ENCODE measurements at regions not wholly inside any gene's neighbourhood (a gene's known extent, or its start where the extent isn't known, plus 50 kb on each side); places are given as distances from the start of the nearest gene placed in this dataset.
"Not testable (repeated sequence)": the region's sequence is repeated elsewhere in the genome, so short reads cannot be mapped to it uniquely, and the experiment has no call there.

DNA sequence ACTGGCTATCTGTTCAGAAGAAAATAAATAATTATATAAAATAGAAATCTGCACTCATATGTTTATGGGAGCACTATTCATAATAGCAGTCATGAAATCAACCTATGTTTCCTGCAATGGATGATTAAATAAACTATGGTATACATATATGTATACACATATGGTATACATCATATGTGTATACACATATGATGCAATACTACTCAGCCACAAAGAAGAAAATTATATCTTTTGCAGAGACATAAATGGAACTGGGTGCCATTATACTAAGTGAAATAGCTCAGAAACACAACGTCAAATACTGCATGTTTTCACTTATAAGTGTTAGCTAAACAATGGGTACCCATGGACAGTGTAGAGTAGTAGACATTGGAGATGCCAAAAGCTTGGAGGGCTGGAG lies 381.2 kb upstream of the LRFN5 start:
- TF ChIP-seq POLR2AphosphoS5 (IDR thresholded peaks at IDR 0.05; ENCODE audit: low read depth, low read length) (no peak), SIN3A (IDR thresholded peaks at IDR 0.05; ENCODE audit: borderline replicate concordance, insufficient read depth, low read depth, low read length) (no peak), TCF7L2 (IDR thresholded peaks at IDR 0.05; ENCODE audit: low read depth, low read length) (no peak)
- TF ChIP-seq, protein P1, sequence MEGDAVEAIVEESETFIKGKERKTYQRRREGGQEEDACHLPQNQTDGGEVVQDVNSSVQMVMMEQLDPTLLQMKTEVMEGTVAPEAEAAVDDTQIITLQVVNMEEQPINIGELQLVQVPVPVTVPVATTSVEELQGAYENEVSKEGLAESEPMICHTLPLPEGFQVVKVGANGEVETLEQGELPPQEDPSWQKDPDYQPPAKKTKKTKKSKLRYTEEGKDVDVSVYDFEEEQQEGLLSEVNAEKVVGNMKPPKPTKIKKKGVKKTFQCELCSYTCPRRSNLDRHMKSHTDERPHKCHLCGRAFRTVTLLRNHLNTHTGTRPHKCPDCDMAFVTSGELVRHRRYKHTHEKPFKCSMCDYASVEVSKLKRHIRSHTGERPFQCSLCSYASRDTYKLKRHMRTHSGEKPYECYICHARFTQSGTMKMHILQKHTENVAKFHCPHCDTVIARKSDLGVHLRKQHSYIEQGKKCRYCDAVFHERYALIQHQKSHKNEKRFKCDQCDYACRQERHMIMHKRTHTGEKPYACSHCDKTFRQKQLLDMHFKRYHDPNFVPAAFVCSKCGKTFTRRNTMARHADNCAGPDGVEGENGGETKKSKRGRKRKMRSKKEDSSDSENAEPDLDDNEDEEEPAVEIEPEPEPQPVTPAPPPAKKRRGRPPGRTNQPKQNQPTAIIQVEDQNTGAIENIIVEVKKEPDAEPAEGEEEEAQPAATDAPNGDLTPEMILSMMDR (IDR thresholded peaks at IDR 0.05) = no peak
- TF ChIP-seq, protein P2, sequence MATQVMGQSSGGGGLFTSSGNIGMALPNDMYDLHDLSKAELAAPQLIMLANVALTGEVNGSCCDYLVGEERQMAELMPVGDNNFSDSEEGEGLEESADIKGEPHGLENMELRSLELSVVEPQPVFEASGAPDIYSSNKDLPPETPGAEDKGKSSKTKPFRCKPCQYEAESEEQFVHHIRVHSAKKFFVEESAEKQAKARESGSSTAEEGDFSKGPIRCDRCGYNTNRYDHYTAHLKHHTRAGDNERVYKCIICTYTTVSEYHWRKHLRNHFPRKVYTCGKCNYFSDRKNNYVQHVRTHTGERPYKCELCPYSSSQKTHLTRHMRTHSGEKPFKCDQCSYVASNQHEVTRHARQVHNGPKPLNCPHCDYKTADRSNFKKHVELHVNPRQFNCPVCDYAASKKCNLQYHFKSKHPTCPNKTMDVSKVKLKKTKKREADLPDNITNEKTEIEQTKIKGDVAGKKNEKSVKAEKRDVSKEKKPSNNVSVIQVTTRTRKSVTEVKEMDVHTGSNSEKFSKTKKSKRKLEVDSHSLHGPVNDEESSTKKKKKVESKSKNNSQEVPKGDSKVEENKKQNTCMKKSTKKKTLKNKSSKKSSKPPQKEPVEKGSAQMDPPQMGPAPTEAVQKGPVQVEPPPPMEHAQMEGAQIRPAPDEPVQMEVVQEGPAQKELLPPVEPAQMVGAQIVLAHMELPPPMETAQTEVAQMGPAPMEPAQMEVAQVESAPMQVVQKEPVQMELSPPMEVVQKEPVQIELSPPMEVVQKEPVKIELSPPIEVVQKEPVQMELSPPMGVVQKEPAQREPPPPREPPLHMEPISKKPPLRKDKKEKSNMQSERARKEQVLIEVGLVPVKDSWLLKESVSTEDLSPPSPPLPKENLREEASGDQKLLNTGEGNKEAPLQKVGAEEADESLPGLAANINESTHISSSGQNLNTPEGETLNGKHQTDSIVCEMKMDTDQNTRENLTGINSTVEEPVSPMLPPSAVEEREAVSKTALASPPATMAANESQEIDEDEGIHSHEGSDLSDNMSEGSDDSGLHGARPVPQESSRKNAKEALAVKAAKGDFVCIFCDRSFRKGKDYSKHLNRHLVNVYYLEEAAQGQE (IDR thresholded peaks at IDR 0.05; ENCODE audit: insufficient read depth in 1 of 2, low read depth in 2 of 2, low read length in 1 of 2) = no peak
- no peaks in the 10 kb centered on the region for H3K4me1 ChIP-seq (ENCODE audit: control insufficient read depth, insufficient read depth, low read length)
- ATAC-seq = no peak
- no peak overlapping the region for H3K4me3 ChIP-seq (ENCODE audit: low read depth in 2 of 2, low read length in 2 of 2)
- ChIA-PET POLR2A (no interaction called here), CTCF (no interaction called here)
- no peaks in the 10 kb centered on the region for H3K27me3 ChIP-seq (ENCODE audit: control insufficient read depth, insufficient read depth, low read length)
- no peaks in the 10 kb centered on the region for H3K9me3 ChIP-seq (ENCODE audit: control insufficient read depth, insufficient read depth, low read depth, low read length)
- no peaks in the 10 kb centered on the region for H3K36me3 ChIP-seq (ENCODE audit: control insufficient read depth, insufficient read depth, low read length)
- DNase-seq (ENCODE audit: low read depth, low spot score) = no peak
- no peak overlapping the region for H3K27ac ChIP-seq (ENCODE audit: low read length)
- intact Hi-C loops (cut with micrococcal nuclease; ENCODE audit: unreplicated experiment) = no loop called here
- BruUV-seq (replicated peaks) = no TSS peak
- in situ Hi-C loops (cut with HindIII; ENCODE audit: low pct_unique_long_range_greater_than_20kb, low sequenced_read_pairs) = no loop called here

DNA sequence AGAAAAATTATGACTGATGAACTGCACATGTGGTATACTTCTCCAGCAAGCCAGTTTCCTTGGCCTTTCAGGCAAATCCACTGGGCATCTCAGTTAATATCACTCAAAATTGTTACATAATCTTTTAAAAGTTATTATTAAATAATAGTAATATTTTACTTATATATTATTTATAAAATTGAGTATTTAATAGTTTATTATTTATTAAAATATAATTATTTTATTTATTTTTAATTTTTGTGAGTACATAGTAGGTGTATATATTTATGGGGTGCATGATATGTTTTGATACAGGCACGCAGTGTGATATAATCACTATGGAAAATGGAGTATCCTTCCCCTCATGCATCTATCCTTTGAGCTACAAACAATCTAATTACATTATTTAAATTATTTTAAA lies 384.1 kb upstream of the LRFN5 start:
- intact Hi-C loops (cut with micrococcal nuclease; ENCODE audit: unreplicated experiment) = no loop called here
- ATAC-seq = no peak
- Histone ChIP-seq H3K4me3 (ENCODE audit: low read depth in 2 of 2, low read length in 2 of 2) (no peak overlapping the region), H3K9me3 (ENCODE audit: control insufficient read depth, insufficient read depth, low read depth, low read length) (no peaks in the 10 kb centered on the region), H3K27me3 (ENCODE audit: control insufficient read depth, insufficient read depth, low read length) (no peaks in the 10 kb centered on the region), H3K4me1 (ENCODE audit: control insufficient read depth, insufficient read depth, low read length) (no peaks in the 10 kb centered on the region), H3K27ac (ENCODE audit: low read length) (no peak overlapping the region), H3K36me3 (ENCODE audit: control insufficient read depth, insufficient read depth, low read length) (no peaks in the 10 kb centered on the region)
- ChIA-PET CTCF (no interaction called here), POLR2A (no interaction called here)
- BruUV-seq (replicated peaks) = no TSS peak
- in situ Hi-C loops (cut with HindIII; ENCODE audit: low pct_unique_long_range_greater_than_20kb, low sequenced_read_pairs) = no loop called here
- TF ChIP-seq, protein P2 (IDR thresholded peaks at IDR 0.05; ENCODE audit: insufficient read depth in 1 of 2, low read depth in 2 of 2, low read length in 1 of 2) = no peak
- TF ChIP-seq SIN3A (IDR thresholded peaks at IDR 0.05; ENCODE audit: borderline replicate concordance, insufficient read depth, low read depth, low read length) (no peak), POLR2AphosphoS5 (IDR thresholded peaks at IDR 0.05; ENCODE audit: low read depth, low read length) (no peak), TCF7L2 (IDR thresholded peaks at IDR 0.05; ENCODE audit: low read depth, low read length) (no peak)
- TF ChIP-seq, protein P1 (IDR thresholded peaks at IDR 0.05) = no peak
- no peak for DNase-seq (ENCODE audit: low read depth, low spot score)

DNA sequence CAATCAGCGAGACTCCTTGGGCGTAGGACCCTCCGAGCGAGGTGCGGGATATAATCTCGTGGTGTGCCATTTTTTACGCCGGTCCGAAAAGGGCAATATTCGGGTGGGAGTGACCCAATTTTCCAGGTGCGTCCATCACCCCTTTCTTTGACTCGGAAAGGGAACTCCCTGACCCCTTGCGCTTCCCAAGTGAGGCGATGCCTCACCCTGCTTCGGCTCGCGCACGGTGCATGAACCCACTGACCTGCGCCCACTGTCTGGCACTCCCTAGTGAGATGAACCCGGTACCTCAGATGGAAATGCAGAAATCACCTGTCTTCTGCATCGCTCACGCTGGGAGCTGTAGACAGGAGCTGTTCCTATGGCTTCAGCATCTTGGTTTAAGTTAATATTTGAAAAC lies 391.7 kb upstream of the LRFN5 start:
- not testable (repeated sequence) for H3K9me3 ChIP-seq (ENCODE audit: control insufficient read depth, insufficient read depth, low read depth, low read length)

More for the DNA sequence above, 391.7 kb upstream of the LRFN5 start:
- POLR2A ChIA-PET; intact Hi-C loops (cut with micrococcal nuclease; ENCODE audit: unreplicated experiment); H3K27me3 ChIP-seq (ENCODE audit: control insufficient read depth, insufficient read depth, low read length); BruUV-seq (replicated peaks); CTCF ChIA-PET; DNase-seq (ENCODE audit: low read depth, low spot score); H3K4me1 ChIP-seq (ENCODE audit: control insufficient read depth, insufficient read depth, low read length); H3K36me3 ChIP-seq (ENCODE audit: control insufficient read depth, insufficient read depth, low read length); ATAC-seq; H3K4me3 ChIP-seq (ENCODE audit: low read depth in 2 of 2, low read length in 2 of 2); H3K27ac ChIP-seq (ENCODE audit: low read length); in situ Hi-C loops (cut with HindIII; ENCODE audit: low pct_unique_long_range_greater_than_20kb, low sequenced_read_pairs): not testable (repeated sequence)

All from Panc1 (cell line).